ENCODE measurements at regions not wholly inside any gene's neighbourhood (a gene's known extent, or its start where the extent isn't known, plus 50 kb on each side); places are given as distances from the start of the nearest gene placed in this dataset.

DNA sequence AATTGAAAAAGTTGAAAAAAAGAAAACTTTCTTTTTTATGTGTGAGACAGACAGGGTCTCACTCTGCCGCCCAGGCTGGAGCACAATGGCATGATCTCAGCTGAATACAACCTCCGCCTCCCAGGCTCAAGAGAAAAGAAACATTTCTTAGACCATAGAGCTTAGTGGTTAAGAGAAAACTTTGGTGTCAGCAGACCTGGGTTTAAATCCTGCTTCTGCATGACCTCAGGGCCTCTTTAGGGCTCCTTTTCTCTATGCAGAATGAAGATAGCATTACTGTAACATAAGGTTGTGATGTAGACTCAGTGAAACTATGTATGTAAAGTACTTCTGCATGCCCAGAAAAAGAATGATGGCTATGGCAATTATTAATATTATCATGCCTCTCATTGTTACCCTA, 104.7 kb upstream of the NUDT4 start:
- TF ChIP-seq Cebpa-rat (IDR thresholded peaks at IDR 0.05), result no peak
- no peak overlapping the region for H3K27ac ChIP-seq
- no peaks in the 10 kb centered on the region for H3K36me3 ChIP-seq
- no peaks in the 10 kb centered on the region for H4K20me1 ChIP-seq
- no peaks in the 10 kb centered on the region for H3K27me3 ChIP-seq
- H3K9me3 ChIP-seq, result peaks cover 14% of the 10 kb centered on the region
- no peak overlapping the region for H3K4me3 ChIP-seq
- H3K4me2 ChIP-seq, result no peak overlapping the region
- peaks cover 10% of the 10 kb centered on the region; the same call in 1 of the 2 replicates for H3K4me1 ChIP-seq
- H3K9ac ChIP-seq, result no peak overlapping the region

DNA sequence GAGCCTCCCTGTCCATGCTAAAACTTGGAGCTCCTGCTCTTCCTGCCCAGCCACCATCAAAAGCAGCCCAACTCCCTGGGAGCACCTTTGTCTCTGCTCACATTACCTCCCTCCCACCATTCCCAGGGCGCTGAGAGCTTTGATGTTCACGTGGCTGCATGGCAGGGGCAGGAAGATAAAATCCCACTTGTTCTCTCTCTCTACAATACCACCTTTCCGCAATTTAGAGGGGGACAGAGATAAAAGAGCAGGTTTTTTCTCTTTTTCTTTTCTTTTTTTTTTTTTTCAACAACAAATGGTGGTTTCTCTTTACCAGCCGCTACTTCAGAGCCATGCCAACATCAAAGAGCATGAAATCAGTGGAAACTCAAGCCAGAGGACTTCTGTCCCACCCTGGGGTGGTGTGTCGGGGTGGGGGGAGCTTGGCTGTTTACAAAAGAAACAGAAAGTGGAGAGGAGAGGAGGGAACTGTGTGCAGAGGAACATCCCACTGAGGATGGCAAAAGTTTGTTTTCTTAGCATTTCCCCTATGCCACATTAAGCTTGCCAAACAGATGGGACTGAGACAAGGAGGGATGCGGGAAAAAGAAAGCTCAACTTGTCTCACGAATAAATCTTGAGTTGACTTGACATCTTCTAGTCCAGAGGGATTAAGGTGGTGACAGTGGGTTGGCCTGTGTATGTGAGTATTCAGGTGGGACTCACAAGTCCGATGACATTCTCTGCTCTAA, 103.7 kb upstream of the NUDT4 start:
- no peaks in the 10 kb centered on the region for H3K36me3 ChIP-seq
- peak overlapping the region; percentile 7; the same call in 1 of the 2 replicates for H3K4me2 ChIP-seq
- H4K20me1 ChIP-seq, result no peaks in the 10 kb centered on the region
- H3K4me1 ChIP-seq, result peaks cover 10% of the 10 kb centered on the region; the same call in 1 of the 2 replicates
- no peaks in the 10 kb centered on the region for H3K27me3 ChIP-seq
- H3K9ac ChIP-seq, result no peak overlapping the region
- peaks cover 13% of the 10 kb centered on the region for H3K9me3 ChIP-seq
- H3K27ac ChIP-seq, result no peak overlapping the region
- TF ChIP-seq Cebpa-rat (IDR thresholded peaks at IDR 0.05), result no peak
- H3K4me3 ChIP-seq, result no peak overlapping the region

DNA sequence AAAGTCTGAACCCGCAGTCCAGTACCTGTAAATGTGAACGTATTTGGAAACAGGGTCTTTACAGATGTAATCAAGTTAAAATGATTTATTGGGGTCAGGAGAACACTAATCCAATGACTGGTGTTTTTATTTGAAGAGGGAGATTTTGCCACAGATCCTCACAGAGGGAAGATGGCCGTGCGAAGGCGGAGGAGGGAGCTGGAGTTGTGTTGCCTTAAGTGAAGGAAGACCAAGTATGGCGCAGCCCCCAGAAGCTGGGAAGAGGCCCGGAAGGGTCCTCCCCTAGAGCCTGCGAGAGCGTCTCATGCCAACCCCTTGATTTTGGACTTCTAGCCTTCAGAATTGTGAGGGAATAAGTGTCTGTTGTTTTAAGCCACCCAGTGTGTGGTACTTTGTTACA, 102.8 kb upstream of the NUDT4 start:
- H3K4me2 ChIP-seq, result no peak overlapping the region
- no peak overlapping the region for H3K27ac ChIP-seq
- H3K4me3 ChIP-seq, result no peak overlapping the region
- no peak overlapping the region for H3K9ac ChIP-seq
- H3K4me1 ChIP-seq, result peaks cover 10% of the 10 kb centered on the region; the same call in 1 of the 2 replicates
- H4K20me1 ChIP-seq, result no peaks in the 10 kb centered on the region
- TF ChIP-seq Cebpa-rat (IDR thresholded peaks at IDR 0.05), result no peak
- H3K27me3 ChIP-seq, result no peaks in the 10 kb centered on the region
- H3K36me3 ChIP-seq, result no peaks in the 10 kb centered on the region
- H3K9me3 ChIP-seq, result peaks cover 4% of the 10 kb centered on the region; the same call in 1 of the 2 replicates

DNA sequence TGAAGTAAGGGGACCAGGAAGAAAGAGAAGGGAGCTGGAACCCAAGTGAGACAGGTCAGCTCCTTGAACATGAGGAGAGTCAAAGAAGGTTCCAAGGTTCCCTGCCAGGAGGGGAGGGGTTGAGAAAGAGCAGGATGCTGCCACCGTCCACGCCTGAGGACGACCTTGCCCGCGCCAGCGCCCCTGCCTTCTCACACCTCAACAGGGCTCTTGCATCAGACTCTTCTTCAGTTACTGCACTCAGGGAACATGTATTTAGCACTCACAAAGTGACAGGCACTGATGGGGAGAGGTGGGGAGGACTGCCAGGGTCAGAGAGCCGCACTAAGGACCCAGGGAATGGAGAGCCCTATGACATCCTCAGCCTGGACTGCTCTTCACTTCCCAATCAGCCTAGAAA, 102.1 kb upstream of the NUDT4 start:
- no peak overlapping the region for H3K4me3 ChIP-seq
- H3K27ac ChIP-seq, result no peak overlapping the region
- no peak for TF ChIP-seq Cebpa-rat (IDR thresholded peaks at IDR 0.05)
- H3K36me3 ChIP-seq, result no peaks in the 10 kb centered on the region
- H3K4me2 ChIP-seq, result no peak overlapping the region
- no peak overlapping the region for H3K9ac ChIP-seq
- H3K4me1 ChIP-seq, result peaks cover 10% of the 10 kb centered on the region; the same call in 1 of the 2 replicates
- H3K9me3 ChIP-seq, result peaks cover 4% of the 10 kb centered on the region; the same call in 1 of the 2 replicates
- no peaks in the 10 kb centered on the region for H4K20me1 ChIP-seq
- no peaks in the 10 kb centered on the region for H3K27me3 ChIP-seq

DNA sequence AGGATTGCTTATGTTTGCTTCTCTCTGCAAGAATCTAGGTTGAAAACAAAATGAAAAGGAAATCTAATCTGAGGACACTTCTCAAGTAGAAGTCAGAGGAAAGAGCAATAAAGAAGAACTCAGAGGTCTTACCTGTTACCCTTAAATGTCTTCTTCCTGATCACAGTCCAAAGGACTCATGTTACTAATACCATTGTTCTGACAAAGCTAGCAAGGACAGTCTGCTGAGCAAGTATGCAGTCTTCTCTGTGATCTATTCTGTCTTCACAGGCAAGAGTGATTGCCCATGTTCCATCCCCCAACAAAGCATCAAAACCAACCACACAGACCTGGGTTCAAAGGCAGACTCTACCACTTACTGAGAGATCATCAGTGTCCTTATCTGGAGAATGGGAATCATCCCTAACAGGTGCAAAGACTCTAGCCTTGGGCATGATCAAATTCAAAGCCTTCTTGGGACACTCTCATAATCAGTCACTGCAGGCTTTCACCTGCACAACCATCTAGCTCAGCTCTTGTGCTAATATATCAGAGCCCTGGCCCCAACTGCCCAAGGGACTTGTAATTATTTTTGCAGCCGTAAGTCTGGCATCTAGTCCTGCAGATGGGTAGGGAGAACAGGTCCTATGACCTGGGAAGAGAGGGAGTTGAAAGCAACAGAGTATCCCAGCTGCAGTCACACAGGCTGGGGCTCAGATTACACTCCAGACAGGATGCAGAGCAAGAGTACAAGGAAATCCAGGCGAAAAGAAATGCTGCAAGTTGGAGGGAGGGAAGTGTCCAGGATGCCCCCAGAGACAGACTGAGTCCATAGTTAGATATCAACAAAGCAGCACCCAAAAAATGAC, 97.9 kb upstream of the NUDT4 start:
- Histone ChIP-seq H3K27ac (no peak overlapping the region), H4K20me1 (no peaks in the 10 kb centered on the region), H3K4me2 (no peak overlapping the region), H3K9ac (no peak overlapping the region), H3K4me3 (no peak overlapping the region), H3K27me3 (no peaks in the 10 kb centered on the region), H3K9me3 (no peaks in the 10 kb centered on the region), H3K36me3 (no peaks in the 10 kb centered on the region), H3K4me1 (no peaks in the 10 kb centered on the region)
- TF ChIP-seq Cebpa-rat (IDR thresholded peaks at IDR 0.05), result no peak

DNA sequence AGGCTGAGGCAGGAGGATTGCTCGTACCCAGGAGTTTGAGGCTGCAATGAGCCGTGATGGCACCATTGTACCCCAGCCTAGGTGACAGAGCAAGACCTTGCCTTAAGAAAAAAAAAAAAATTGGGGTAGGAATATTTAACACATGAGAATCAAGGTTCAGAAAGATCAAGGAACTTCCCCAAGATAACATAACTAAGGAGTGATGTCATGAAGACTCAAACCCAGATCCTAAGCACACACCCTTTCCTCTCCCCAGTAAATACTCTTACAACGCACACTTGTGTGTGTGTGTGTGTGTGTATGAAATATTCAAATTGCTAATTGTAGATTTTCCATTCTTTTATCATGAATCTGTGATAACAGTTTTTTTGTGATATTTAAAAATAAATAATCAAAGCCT, 90.6 kb upstream of the NUDT4 start:
- Histone ChIP-seq H3K27me3 (no peaks in the 10 kb centered on the region), H3K4me3 (no peak overlapping the region), H3K4me1 (no peaks in the 10 kb centered on the region), H4K20me1 (no peaks in the 10 kb centered on the region), H3K9ac (no peak overlapping the region), H3K9me3 (no peaks in the 10 kb centered on the region), H3K27ac (no peak overlapping the region), H3K36me3 (no peaks in the 10 kb centered on the region), H3K4me2 (no peak overlapping the region)
- no peak for TF ChIP-seq Cebpa-rat (IDR thresholded peaks at IDR 0.05)

DNA sequence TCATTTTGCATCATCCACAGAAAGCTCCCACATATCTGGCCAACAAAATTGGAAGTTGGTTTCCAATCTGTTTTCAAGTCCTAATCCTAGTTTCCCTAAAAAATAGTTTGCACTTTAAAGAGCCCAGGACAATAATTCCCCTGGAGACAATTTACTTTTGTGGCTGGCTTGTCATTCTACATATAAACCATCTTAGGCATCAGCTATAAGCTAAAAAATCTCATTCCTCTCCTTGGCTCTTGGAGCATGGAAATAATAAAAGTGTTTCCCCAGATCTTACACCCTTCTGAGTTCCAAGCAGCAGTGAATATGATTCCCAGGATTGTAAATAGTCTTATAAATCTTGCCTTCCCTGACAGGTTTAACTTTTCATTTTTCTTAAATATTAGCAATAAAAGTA, 89.1 kb upstream of the NUDT4 start:
- Histone ChIP-seq H3K4me1 (no peaks in the 10 kb centered on the region), H3K27ac (no peak overlapping the region), H3K36me3 (no peaks in the 10 kb centered on the region), H3K4me3 (no peak overlapping the region), H3K9me3 (no peaks in the 10 kb centered on the region), H3K9ac (no peak overlapping the region), H4K20me1 (no peaks in the 10 kb centered on the region), H3K4me2 (no peak overlapping the region), H3K27me3 (no peaks in the 10 kb centered on the region)
- no peak for TF ChIP-seq Cebpa-rat (IDR thresholded peaks at IDR 0.05)

DNA sequence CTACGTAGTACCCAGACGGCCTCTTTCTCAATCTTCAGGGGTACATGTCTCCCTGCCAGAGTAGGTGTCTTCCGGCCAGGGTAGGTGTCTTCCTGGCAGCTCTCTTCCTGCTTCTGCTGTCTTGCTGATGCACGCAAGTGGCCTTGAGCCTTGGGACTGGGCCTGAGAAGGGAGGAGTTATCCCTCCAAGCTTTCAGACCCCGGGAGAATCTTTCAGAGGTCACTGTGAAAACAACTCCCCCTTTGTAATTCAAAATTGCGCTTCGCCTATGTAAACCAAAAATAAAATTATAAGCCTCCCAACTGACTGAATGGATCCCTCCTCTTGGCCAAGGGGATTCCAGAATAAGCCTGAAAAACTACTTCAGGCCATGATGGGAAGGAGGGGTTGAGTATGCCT, 87.3 kb upstream of the NUDT4 start:
- no peak overlapping the region for H3K4me2 ChIP-seq
- no peaks in the 10 kb centered on the region for H3K9me3 ChIP-seq
- H3K27ac ChIP-seq, result no peak overlapping the region
- H4K20me1 ChIP-seq, result no peaks in the 10 kb centered on the region
- no peak for TF ChIP-seq Cebpa-rat (IDR thresholded peaks at IDR 0.05)
- H3K9ac ChIP-seq, result no peak overlapping the region
- no peaks in the 10 kb centered on the region for H3K36me3 ChIP-seq
- no peaks in the 10 kb centered on the region for H3K27me3 ChIP-seq
- no peak overlapping the region for H3K4me3 ChIP-seq
- H3K4me1 ChIP-seq, result no peaks in the 10 kb centered on the region

DNA sequence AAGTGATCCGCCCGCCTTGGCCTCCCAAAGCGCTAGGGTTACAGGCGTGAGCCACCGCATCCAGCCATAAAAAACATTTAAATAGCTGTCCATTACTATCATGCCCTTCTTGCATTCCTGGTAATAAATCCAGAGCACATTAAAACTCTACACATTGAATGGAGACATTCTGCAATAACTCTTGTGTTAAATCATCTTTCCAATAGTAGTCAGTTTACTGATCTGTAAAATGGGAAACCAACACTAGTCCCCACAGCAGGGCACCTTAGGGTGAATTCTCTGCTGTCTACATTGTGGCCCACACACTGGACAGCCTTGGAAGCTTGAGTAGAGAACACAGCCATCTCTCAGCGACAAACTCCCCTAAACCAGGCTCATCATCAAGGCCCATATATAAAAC, 85.5 kb upstream of the NUDT4 start:
- Histone ChIP-seq H3K9ac (no peak overlapping the region), H3K4me3 (no peak overlapping the region), H3K9me3 (no peaks in the 10 kb centered on the region), H4K20me1 (no peaks in the 10 kb centered on the region), H3K27me3 (no peaks in the 10 kb centered on the region), H3K36me3 (no peaks in the 10 kb centered on the region), H3K4me1 (peaks cover 13% of the 10 kb centered on the region), H3K27ac (no peak overlapping the region), H3K4me2 (no peak overlapping the region)
- no peak for TF ChIP-seq Cebpa-rat (IDR thresholded peaks at IDR 0.05)

All from BLaER1 (cell line).